ENCODE measurements at regions not wholly inside any gene's neighbourhood (a gene's known extent, or its start where the extent isn't known, plus 50 kb on each side); places are given as distances from the start of the nearest gene placed in this dataset.

DNA sequence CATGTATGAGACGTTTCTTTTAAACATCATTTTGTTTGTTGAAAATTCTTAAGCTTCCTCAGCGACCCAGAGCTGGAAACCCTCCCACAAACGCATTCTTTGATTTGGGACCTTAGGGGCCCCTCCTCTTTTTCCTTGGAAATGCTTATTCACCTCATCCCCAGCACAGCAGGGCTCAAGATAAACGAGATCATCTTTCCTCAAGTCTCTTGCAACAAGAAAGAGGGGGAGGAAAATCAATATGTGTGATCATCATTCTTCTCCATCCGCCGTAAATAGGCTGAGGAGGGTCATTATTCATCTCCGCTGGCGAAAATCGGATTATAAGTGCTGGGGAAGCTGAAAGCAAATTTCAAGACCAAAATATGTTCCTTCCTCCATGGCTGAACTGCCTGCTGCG is 1415.2 kb downstream of the AACS start:
- Histone ChIP-seq H3K27ac (no peak overlapping the region), H3K27me3 (replicated peaks; ENCODE audit: insufficient read depth) (no peaks in the 10 kb centered on the region), H3K9me3 (no peaks in the 10 kb centered on the region), H3K4me3 (no peak overlapping the region), H3K36me3 (no peaks in the 10 kb centered on the region), H3K4me1 (replicated peaks) (no peaks in the 10 kb centered on the region)
- intact Hi-C loops (cut with DNase I): no loop called here
- 72% methylated on average over 10 of the region's 10 CpGs for WGBS
- no peak for DNase-seq (ENCODE audit: low spot score)
- TF ChIP-seq POLR2A (IDR thresholded peaks at IDR 0.05): no peak
- TF ChIP-seq, protein P1, sequence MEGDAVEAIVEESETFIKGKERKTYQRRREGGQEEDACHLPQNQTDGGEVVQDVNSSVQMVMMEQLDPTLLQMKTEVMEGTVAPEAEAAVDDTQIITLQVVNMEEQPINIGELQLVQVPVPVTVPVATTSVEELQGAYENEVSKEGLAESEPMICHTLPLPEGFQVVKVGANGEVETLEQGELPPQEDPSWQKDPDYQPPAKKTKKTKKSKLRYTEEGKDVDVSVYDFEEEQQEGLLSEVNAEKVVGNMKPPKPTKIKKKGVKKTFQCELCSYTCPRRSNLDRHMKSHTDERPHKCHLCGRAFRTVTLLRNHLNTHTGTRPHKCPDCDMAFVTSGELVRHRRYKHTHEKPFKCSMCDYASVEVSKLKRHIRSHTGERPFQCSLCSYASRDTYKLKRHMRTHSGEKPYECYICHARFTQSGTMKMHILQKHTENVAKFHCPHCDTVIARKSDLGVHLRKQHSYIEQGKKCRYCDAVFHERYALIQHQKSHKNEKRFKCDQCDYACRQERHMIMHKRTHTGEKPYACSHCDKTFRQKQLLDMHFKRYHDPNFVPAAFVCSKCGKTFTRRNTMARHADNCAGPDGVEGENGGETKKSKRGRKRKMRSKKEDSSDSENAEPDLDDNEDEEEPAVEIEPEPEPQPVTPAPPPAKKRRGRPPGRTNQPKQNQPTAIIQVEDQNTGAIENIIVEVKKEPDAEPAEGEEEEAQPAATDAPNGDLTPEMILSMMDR (IDR thresholded peaks at IDR 0.05): no peak
- TF ChIP-seq POLR2AphosphoS5 (IDR thresholded peaks at IDR 0.05): no peak

DNA sequence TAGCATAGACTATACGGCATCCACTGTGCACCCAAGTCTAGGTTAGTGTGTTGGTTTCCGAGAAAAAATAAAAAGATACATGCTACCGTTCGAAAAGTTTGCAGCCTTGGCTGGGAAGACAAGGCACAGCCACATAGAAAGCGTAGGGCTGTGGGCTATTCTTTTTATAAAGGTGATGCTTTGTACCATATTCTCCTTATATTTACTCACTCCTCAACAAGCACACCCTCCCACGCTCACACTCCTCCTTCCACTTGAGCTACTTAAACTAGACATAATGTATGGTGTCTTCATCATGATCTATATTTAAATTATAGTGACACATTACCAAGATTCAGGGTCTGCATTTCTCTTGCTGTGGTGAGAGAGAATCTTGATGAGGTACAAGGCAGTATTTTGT is 1416.5 kb downstream of the AACS start:
- intact Hi-C loops (cut with DNase I): no loop called here

DNA sequence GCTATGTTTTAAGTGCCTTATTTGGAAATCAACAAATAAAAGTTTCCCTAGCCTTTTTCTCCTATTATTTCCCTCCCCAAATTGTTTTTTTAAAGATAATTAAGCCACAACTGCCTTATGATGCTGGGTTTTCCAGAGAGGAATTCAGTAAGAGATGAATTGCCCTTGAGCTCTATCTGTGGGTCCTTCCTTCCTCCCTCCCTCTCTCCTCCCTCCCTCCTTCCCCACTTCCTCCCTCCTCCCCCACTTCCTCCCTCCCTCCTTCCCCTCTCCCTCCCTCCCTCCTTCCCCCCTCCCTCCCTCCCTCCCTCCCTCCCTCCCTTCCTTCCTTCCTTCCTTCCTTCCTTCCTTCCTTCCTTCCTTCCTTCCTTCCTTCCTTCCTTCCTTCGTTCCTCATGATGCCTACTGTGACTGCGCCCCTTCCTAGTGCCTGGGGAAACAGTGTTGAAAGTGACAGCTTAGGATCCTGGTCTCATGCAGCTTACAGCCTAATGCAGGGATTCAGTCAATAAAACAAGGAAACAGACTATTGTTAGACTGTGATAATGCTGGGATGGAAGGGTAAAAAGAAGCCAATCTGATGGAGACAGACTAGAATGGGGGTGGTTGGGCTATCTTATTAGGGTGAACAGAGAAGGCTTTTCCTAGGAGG is 1417.1 kb downstream of the AACS start:
- Histone ChIP-seq H3K4me1 (replicated peaks) (no peaks in the 10 kb centered on the region), H3K9me3 (no peaks in the 10 kb centered on the region), H3K27me3 (replicated peaks; ENCODE audit: insufficient read depth) (no peaks in the 10 kb centered on the region), H3K4me3 (no peak overlapping the region), H3K36me3 (no peaks in the 10 kb centered on the region), H3K27ac (no peak overlapping the region)
- intact Hi-C loops (cut with DNase I): no loop called here
- no peak for DNase-seq (ENCODE audit: low spot score)
- no peak for TF ChIP-seq POLR2A (IDR thresholded peaks at IDR 0.05)
- TF ChIP-seq, protein P1 (IDR thresholded peaks at IDR 0.05): no peak
- TF ChIP-seq POLR2AphosphoS5 (IDR thresholded peaks at IDR 0.05): no peak
- 94% methylated on average over 2 of the region's 2 CpGs for WGBS

More for the DNA sequence above, 1416.5 kb downstream of the AACS start:
- no peaks in the 10 kb centered on the region for H3K4me1 ChIP-seq (replicated peaks)
- H3K36me3 ChIP-seq: no peaks in the 10 kb centered on the region
- no peak overlapping the region for H3K27ac ChIP-seq
- no peaks in the 10 kb centered on the region for H3K27me3 ChIP-seq (replicated peaks; ENCODE audit: insufficient read depth)
- H3K4me3 ChIP-seq: no peak overlapping the region
- WGBS: 88% methylated on average over 6 of the region's 6 CpGs
- H3K9me3 ChIP-seq: no peaks in the 10 kb centered on the region
- no peak for TF ChIP-seq POLR2A (IDR thresholded peaks at IDR 0.05)
- TF ChIP-seq, protein P1 (IDR thresholded peaks at IDR 0.05): no peak
- TF ChIP-seq POLR2AphosphoS5 (IDR thresholded peaks at IDR 0.05): no peak
- no peak for DNase-seq (ENCODE audit: low spot score)

DNA sequence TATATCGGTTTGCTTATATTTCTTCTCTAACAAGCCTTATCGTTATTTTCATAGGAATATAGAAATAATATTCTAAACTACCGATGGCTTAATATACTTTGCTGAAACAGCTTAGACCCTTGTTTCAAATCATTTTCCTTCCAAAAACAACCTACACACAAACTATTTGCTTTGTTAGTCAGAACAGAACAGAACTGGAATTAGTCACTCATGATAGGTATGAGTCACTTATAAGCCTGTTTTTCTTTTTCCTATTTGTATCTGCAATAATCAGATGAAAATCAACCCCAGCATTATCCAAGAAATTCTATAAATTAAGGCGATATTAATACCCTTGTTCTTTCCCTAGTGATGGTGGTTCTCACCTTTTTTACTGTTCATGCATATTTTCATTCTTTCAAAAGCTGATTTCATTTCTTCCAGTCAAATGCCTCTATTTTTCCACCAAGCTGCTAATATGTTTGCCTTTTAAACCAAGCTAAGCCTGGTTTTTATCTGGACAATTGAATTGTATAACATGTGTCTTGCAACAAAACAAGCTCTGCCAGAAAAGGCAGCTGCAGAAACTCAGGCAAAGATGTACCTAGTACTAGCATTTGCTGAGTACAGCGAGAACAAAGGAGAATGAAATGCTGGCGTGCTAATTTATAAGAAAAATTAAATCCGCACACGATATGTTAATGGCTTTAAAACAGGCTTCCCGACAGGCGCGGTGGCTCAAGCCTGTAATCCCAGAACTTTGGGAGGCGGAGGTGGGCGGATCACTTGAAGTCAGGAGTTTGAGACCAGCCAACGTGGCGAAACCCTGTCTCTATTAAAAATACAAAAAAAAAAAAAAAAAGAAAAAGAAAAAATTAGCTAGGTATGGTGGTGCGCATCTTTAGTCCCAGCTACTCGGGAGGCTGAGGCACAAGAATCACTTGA is 1418.2 kb downstream of the AACS start:
- Histone ChIP-seq H3K36me3 (no peaks in the 10 kb centered on the region), H3K27me3 (replicated peaks; ENCODE audit: insufficient read depth) (no peaks in the 10 kb centered on the region), H3K4me3 (no peak overlapping the region), H3K4me1 (replicated peaks) (no peaks in the 10 kb centered on the region), H3K27ac (no peak overlapping the region), H3K9me3 (no peaks in the 10 kb centered on the region)
- DNase-seq (ENCODE audit: low spot score): no peak
- TF ChIP-seq POLR2AphosphoS5 (IDR thresholded peaks at IDR 0.05): no peak
- TF ChIP-seq, protein P1 (IDR thresholded peaks at IDR 0.05): no peak
- no peak for TF ChIP-seq POLR2A (IDR thresholded peaks at IDR 0.05)
- 69% methylated on average over 17 of the region's 17 CpGs for WGBS
- intact Hi-C loops (cut with DNase I): no loop called here

All from prostate gland (tissue), 2 donors.